Panc1 (cell line): ENCODE measurements at regions not wholly inside any gene's neighbourhood (a gene's known extent, or its start where the extent isn't known, plus 50 kb on each side); places are given as distances from the start of the nearest gene placed in this dataset.

Source experiments
- ATAC-seq: fragments of 200-7000 bp; cut with Tn5 transposase; 2 replicates; pipeline ENCODE4 v1.9.1; 2020; ENCODE audit warnings: mild to moderate bottlenecking, moderate library complexity
- BruUV-seq: library from RNA; stranded (reverse); fragments of 400-500 nt; replicated peaks from 2 replicates; lab custom pipeline; 2021; lab: Mats Ljungman, UMichigan
- CTCF ChIA-PET: fragments of 300-600 bp; sonication (Branson Sonifier 250); formaldehyde crosslinking; loops from one replicate; lab custom pipeline; 2022; ENCODE audit warnings: antibody characterized with exemption; lab: Charles Lee
- POLR2A ChIA-PET: fragments of 300-600 bp; sonication (Branson Sonifier 250); formaldehyde crosslinking; loops from one replicate; lab custom pipeline; 2022; ENCODE audit warnings: antibody characterized with exemption; lab: Charles Lee
- DNase-seq: peaks from one replicate; pipeline ENCODE4 v3.0.0-alpha.2; 2010; ENCODE audit warnings: low read depth, low spot score
- H3K27ac ChIP-seq: 2 replicates; pipeline ENCODE4 v1.5.1; 2011; ENCODE audit warnings: mild to moderate bottlenecking, low read length, inconsistent platforms
- H3K27me3 ChIP-seq: fragments of 200-500 bp; sonication (Bioruptor generic); 2 replicates; pipeline ENCODE4 v1.6.0; 2014; ENCODE audit warnings: low read length, inconsistent platforms; ENCODE audit not compliant: control insufficient read depth, insufficient read depth
- H3K36me3 ChIP-seq: fragments of 200-500 bp; sonication (Bioruptor generic); 2 replicates; pipeline ENCODE4 v1.5.1; 2014; ENCODE audit warnings: inconsistent platforms, mild to moderate bottlenecking, low read length, moderate library complexity; ENCODE audit not compliant: control insufficient read depth, insufficient read depth
- H3K4me1 ChIP-seq: 2 replicates; pipeline ENCODE4 v1.5.1; 2011; ENCODE audit warnings: inconsistent platforms, mild to moderate bottlenecking, low read length, moderate library complexity; ENCODE audit not compliant: control insufficient read depth, insufficient read depth
- H3K4me3 ChIP-seq, 2 experiments: 2 replicates each; pipeline ENCODE4 v1.5.1; 2011 to 2012; ENCODE audit warnings: low read depth in 2 of 2, low read length in 2 of 2, mild to moderate bottlenecking in 2 of 2, inconsistent platforms in 1 of 2, moderate library complexity in 1 of 2
- H3K9me3 ChIP-seq: fragments of 200-500 bp; sonication (Bioruptor generic); 2 replicates; pipeline ENCODE4 v1.5.1; 2014; ENCODE audit warnings: low read depth, mild to moderate bottlenecking, inconsistent platforms, low read length, moderate library complexity; ENCODE audit not compliant: control insufficient read depth, insufficient read depth
- CTCF ChIP-seq: fragments of 450-650 bp; IDR thresholded peaks from 2 replicates; pipeline ENCODE4 v1.5.1; 2017; ENCODE audit warnings: mild to moderate bottlenecking
- POLR2AphosphoS5 ChIP-seq: IDR thresholded peaks from 2 replicates; pipeline ENCODE4 v1.6.1; 2012; ENCODE audit warnings: mild to moderate bottlenecking, low read depth, low read length, moderate library complexity
- REST ChIP-seq, 2 experiments: IDR thresholded peaks; 2 replicates each; pipeline ENCODE4 v1.6.1; 2011 to 2012; ENCODE audit warnings: low read depth in 2 of 2, control low read depth in 1 of 2, low read length in 1 of 2, mild to moderate bottlenecking in 1 of 2, moderate library complexity in 1 of 2; ENCODE audit not compliant: insufficient read depth in 1 of 2
- SIN3A ChIP-seq: IDR thresholded peaks from 2 replicates; pipeline ENCODE4 v1.6.1; 2012; ENCODE audit warnings: low read depth, mild to moderate bottlenecking, low read length, moderate library complexity, borderline replicate concordance; ENCODE audit not compliant: insufficient read depth
- TCF7L2 ChIP-seq: IDR thresholded peaks from 2 replicates; pipeline ENCODE4 v1.6.1; 2011; ENCODE audit warnings: mild to moderate bottlenecking, low read depth, low read length, inconsistent platforms
- in situ Hi-C: cut with HindIII; loops from 2 replicates; pipeline ENCODE4 v1.10.0; 2016; ENCODE audit warnings: low sequenced_read_pairs, low pct_unique_long_range_greater_than_20kb
- intact Hi-C: fragments of 100-400 bp; cut with micrococcal nuclease; formaldehyde crosslinking; loops from one replicate; pipeline ENCODE4 v1.10.0; 2022; ENCODE audit not compliant: unreplicated experiment

GRCh38 chr5:124692950-124693349 is 53.5 kb downstream of the ZNF608 start:
- H3K9me3 ChIP-seq, result no peaks in the 10 kb centered on the region
- H3K36me3 ChIP-seq, result no peaks in the 10 kb centered on the region
- ATAC-seq (no peak), DNase-seq (no peak)
- H3K27me3 ChIP-seq, result no peaks in the 10 kb centered on the region
- in situ Hi-C loops, result no loop called here
- intact Hi-C loops, result no loop called here
- ChIA-PET POLR2A (no interaction called here), CTCF (no interaction called here)
- BruUV-seq, result no TSS peak
- TF ChIP-seq CTCF (no peak), TCF7L2 (no peak), REST (IDR thresholded peaks at IDR 0.05; ENCODE audit: insufficient read depth in 1 of 2, low read depth in 2 of 2, low read length in 1 of 2) (no peak), SIN3A (no peak), POLR2AphosphoS5 (no peak)
- peak overlapping the region; percentile 69 for H3K27ac ChIP-seq
- no peak overlapping the region for H3K4me3 ChIP-seq
- H3K4me1 ChIP-seq, result peaks cover 33% of the 10 kb centered on the region

- Histone ChIP-seq H3K27ac (peak overlapping the region; percentile 69), H3K9me3 (no peaks in the 10 kb centered on the region), H3K36me3 (no peaks in the 10 kb centered on the region), H3K4me3 (no peak overlapping the region), H3K27me3 (no peaks in the 10 kb centered on the region), H3K4me1 (peaks cover 26% of the 10 kb centered on the region)
- ATAC-seq, result no peak
- intact Hi-C loops, result no loop called here
- DNase-seq, result no peak
- CTCF ChIA-PET, result interaction anchor here (0.5 kb wide), 1 partner anchor 805 kb away, joined by 4 read pairs; no protein-coding TSS in a partner anchor
- in situ Hi-C loops, result no loop called here
- no TSS peak for BruUV-seq
- TF ChIP-seq REST (IDR thresholded peaks at IDR 0.05; ENCODE audit: insufficient read depth in 1 of 2, low read depth in 2 of 2, low read length in 1 of 2) (no peak), TCF7L2 (no peak), POLR2AphosphoS5 (no peak), SIN3A (no peak), CTCF (no peak)
- POLR2A ChIA-PET, result no interaction called here
Measured at GRCh38 chr5:124692324-124692723, 54.1 kb downstream of the ZNF608 start.
